ENCODE measurements at regions not wholly inside any gene's neighbourhood (a gene's known extent, or its start where the extent isn't known, plus 50 kb on each side); places are given as distances from the start of the nearest gene placed in this dataset.
"Not testable (repeated sequence)": the region's sequence is repeated elsewhere in the genome, so short reads cannot be mapped to it uniquely, and the experiment has no call there.

- no peak for DNase-seq
Measured at GRCh38 chr18:43341014-43341413, 63.7 kb upstream of the SYT4 start.

DNA sequence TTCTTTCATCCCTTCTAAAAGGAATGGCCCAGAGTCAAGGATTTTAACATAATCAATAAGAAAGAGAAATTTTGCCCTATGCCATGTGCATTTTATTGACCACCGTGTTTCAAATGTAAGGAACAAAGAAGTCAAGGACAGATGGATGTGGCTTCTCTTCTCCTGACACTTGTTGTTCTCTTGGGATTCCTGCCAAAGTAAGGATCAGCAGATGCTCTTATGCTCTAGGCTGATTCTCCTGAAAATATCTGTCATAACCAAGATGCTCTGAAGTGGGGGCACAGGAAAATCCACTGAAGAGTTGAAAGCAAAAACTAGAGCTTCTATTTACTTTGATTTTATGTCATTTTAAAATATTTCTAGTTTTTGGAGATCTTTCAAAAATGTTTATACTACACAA lies 72.9 kb upstream of the SYT4 start:
- DNase-seq: no peak

DNA sequence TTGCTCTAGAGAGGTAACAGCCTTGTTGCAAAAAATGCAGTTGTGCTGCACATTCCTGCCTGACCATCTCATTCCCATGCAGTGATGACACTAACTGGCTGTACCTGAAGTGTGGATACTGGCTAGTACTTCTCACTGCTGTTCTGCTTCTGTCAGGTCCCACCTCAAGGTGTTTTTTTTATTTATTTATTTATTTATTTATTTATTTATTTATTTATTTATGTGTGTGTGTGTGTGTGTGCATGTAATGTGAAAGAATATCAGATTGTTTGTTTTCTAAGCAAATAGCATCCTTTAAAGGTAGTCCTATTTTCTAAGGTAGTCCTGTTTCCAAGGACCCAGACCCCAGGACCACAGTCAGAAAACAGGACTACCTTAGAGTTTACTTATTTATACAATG lies 87.2 kb upstream of the SYT4 start:
- DNase-seq: no peak

DNA sequence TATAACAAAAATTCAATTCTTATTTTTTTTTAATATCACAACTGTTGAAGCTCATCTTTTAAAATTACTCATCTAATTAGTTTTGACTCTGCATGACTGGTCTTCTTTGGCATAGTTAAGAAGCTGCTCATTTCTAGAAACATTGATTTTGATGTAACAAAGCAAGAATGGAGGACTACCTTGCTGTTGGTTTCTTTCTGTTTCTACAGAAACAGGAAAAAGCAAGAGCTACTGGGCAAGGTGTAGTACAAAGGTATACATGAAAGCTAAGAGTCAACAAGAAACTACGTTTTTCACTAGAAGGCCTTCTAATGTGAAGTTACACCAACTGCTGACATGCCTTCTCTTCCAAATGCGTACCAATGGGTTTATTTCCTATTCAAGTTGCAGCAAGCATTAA lies 90.6 kb upstream of the SYT4 start:
- no peak for DNase-seq

DNA sequence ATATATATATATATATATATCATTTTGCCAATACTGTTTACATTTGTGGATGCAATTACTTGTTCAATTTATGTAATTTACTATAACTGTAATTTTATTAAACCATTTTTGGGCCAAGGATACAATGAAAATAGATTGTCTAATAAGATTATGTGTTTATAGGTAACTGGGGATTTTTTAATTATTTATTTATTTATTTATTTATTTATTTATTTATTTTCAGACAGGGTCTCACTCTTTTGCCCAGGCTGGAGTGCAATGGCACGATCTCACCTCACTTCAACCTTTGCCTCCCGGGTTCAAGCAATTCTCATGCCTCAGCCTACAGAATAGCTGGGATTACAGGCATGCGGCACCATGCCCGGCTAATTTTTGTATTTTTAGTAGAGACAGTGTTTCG lies 92.0 kb upstream of the SYT4 start:
- not testable (repeated sequence) for DNase-seq

DNA sequence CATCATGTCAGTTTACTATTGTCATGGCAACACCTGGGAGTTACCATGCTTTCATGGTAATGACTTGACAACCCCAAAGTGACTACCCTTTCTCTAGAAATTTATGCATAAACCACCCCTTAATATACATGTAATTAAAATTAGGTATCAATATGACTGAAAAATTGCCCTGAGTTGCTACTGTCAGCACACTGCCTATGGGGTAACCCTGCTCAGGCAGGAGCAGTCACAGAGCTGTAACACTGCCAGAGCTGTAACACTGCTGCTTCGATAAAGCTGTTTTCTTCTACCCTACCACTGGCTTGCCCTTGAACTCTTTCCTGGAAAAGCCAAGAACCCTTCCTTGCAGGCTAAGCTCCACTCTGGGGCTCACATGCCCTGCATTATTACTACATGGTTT lies 95.5 kb upstream of the SYT4 start:
- DNase-seq: no peak

- DNase-seq: no peak
Measured at GRCh38 chr18:43380104-43380672, 102.9 kb upstream of the SYT4 start.

DNA sequence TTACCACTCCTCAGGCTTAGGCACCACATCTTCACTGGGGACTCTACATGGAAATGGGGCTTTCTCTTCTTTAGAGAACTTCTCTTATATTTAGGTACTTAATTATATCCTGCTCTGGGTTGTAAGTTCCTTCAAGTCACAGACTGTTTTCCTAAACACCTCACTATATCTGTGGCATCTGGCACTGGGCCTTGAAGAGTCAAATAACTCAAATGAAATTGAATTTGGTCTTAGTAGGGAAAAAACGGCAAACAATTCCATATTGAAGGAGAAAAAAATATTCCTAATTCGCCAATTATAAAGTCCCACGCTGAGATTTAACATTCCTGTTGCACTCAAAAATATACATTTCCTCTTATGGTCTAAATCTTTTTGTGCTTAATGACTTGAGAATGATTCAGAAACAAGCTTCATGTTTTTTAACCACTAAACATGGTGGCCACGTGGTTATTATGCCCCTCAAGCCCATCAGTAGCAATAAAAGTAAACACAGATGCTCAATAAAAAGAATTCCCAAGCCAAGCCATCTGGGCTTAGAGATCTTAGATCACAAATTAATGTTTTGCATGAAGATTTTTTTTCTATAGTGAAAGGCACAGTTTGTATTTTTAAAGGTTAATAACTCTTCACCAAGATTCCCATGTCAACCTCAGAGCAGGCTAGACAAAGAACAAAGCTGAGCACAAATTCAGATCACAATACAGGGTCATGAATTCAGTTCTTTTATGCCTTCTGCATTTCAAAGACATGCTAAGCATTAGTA lies 105.5 kb upstream of the SYT4 start:
- no peak for DNase-seq

GRCh38 chr18:43389163-43389562 lies 111.9 kb upstream of the SYT4 start:
- no peak for DNase-seq

DNA sequence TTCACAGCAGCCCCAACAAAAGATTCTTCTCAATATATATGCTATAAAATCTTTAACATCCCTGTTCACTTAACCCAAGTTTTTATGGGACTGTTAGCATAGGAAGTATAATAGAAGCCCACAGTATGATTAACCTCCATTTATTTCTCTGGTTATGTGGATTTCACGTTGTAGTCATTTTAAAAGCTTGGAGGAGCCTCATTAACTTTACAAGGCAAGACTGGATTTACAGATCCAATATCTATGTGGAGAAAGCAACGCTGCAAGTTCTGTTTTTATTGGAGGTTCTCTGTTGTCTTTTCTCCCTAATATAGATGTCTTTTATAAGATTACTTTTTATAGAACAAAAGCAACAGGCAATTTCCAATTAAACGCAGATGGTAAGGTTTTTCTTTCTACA lies 114.9 kb upstream of the SYT4 start:
- no peak for DNase-seq

DNA sequence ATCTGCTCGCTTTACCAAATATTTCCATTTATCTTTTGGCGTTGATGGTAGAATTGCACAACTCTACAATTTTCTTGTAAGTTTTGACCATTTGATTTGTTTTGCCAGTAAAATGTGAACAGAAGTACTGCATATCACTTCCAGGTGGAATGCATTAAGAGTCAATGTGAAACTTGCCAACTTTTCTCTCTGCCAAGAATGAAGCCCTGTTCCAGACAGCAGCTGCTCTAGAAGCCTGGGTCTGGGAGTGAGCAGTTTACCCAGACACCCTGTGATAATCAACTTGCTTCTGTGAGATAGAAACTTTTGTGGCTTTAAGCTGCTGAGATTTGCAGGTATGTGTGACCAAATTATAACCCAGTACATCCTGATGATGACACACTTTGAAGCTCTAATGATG lies 115.9 kb upstream of the SYT4 start:
- no peak for DNase-seq

GRCh38 chr18:43396266-43396665 lies 119.0 kb upstream of the SYT4 start:
- no peak for DNase-seq

- DNase-seq: no peak
Measured at GRCh38 chr18:43398601-43399000, 121.3 kb upstream of the SYT4 start.

- DNase-seq: no peak
Measured at GRCh38 chr18:43405097-43405496, 127.8 kb upstream of the SYT4 start.

DNA sequence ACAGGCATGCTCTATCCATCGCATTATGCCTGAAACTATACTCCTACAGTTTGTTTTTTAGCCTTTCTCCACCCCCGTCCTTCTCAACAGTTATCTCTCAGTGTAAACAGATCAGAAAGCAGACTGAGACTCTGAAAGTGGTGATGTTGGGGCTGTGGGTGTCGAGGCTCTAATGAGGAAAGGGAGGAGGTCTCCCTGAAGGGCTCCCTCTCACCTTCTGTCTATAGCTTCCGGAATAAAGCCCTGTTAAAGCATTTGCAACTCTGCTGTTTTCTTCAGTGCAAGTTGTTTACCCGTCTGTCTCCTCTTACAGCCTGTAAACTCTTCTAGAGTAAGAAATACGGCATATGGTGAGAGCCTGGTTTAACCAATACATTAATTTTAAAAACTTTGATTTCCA lies 136.7 kb upstream of the SYT4 start:
- no peak for DNase-seq

DNA sequence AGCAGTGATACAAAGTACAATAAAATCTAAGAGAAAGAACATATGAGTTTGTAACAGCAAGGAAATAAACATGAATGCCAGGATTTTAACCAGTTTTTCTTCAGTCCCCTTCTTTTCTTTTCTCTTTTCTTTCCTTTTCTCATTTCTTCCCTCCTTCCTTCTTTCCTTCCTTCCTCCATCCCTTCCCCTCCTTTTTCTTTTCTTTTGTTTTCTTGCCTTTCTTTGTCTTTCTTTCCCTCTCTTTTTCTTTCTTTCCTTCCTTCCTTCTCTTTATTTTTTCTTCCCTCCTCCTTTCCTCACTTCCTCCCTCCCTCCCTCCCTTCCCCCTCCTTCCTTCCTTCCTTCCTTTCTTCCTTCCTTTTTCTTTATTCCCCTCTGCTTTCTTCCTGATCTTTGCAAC lies 142.8 kb upstream of the SYT4 start:
- DNase-seq: no peak

DNA sequence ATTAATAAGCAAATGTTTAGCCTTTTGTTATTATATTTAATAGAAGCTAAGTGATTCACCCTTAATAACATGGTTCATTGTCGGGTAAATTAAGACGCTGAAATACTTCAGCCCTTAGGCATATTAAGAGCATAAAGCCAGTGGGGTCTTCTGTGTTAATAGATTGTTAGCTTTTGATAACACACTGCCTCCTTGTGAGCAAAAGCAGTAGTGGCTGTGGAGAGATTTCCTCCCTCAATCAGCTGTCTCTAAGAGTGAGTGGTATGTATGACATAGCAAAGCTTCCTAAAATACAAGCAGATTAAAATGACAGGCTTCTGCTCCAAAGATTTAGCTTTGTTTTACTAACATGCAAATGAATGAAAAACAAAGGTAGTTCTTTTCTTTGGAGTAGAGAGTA lies 143.7 kb upstream of the SYT4 start:
- DNase-seq: no peak

- no peak for DNase-seq
Measured at GRCh38 chr18:43422518-43422917, 145.2 kb upstream of the SYT4 start.

GRCh38 chr18:43435851-43436250 lies 158.6 kb upstream of the SYT4 start:
- DNase-seq: no peak

DNA sequence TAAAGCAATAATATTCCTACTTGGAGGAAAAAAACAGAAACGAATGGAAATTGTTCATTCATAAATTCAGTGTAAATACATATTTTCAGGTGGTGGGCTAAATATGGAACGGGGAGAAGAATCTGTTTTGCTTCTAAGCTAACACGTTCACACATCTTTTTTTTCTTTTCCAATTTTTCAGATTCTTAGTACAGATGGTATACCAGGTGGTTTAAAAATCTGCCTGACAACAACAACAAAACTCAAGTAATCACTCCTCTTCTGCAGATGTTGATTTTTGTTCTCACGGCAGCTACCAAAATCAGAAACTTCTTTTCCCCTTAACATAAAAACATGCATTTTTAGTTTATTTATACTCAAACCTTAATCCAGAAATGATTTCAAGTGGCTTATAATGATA lies 164.8 kb upstream of the SYT4 start:
- no peak for DNase-seq

- DNase-seq: no peak
Measured at GRCh38 chr18:43442571-43442970, 165.3 kb upstream of the SYT4 start.

GRCh38 chr18:43465483-43465882 lies 188.2 kb upstream of the SYT4 start:
- no peak for DNase-seq

GRCh38 chr18:43471873-43472272 lies 194.6 kb upstream of the SYT4 start:
- DNase-seq: no peak

DNA sequence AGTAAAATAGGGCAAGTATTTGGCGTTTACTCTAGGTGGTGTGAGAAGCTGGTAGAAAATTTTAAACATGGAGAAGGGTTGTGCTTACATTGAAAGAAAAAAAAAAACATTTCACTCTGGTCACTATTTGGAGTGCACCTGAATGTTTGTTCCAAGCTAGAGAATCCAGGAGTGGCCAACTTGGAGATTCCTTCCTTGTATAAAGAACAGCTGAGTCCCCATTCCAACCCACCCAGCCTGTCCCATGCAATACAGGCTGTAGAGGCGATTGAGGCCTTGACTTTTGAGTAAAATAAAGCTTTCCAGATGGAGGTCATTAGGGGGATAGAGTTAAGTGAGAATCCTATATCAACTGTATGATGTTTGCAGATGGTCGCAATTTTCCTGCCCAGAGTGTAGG lies 203.8 kb upstream of the SYT4 start:
- no peak for DNase-seq

GRCh38 chr18:43482136-43482535 lies 204.8 kb upstream of the SYT4 start:
- no peak for DNase-seq
